Calu3 (cell line): ENCODE measurements at regions not wholly inside any gene's neighbourhood (a gene's known extent, or its start where the extent isn't known, plus 50 kb on each side); places are given as distances from the start of the nearest gene placed in this dataset.

Source experiments
- BruUV-seq: library from RNA; stranded (reverse); fragments of 400-500 nt; replicated peaks from 2 replicates; lab custom pipeline; 2021; lab: Mats Ljungman, UMichigan
- CTCF ChIA-PET: fragments of 300-600 bp; sonication (Branson Sonifier 250); formaldehyde crosslinking; loops from one replicate; lab custom pipeline; 2022; ENCODE audit warnings: antibody characterized with exemption; lab: Charles Lee
- DNase-seq: peaks from one replicate; pipeline ENCODE4 v3.0.0; 2022
- H3K27ac Mint-ChIP-seq: one replicate; pipeline ENCODE4 v1.8.0; 2022; ENCODE audit warnings: mixed read lengths; ENCODE audit not compliant: unreplicated experiment
- H3K27me3 Mint-ChIP-seq: one replicate; pipeline ENCODE4 v1.8.0; 2022; ENCODE audit warnings: mixed read lengths; ENCODE audit not compliant: unreplicated experiment
- H3K36me3 Mint-ChIP-seq: one replicate; pipeline ENCODE4 v1.8.0; 2022; ENCODE audit warnings: mild to moderate bottlenecking, moderate library complexity, mixed read lengths; ENCODE audit not compliant: insufficient read depth, unreplicated experiment
- H3K4me1 Mint-ChIP-seq: one replicate; pipeline ENCODE4 v1.8.0; 2022; ENCODE audit warnings: mild to moderate bottlenecking, low read depth, mixed read lengths; ENCODE audit not compliant: unreplicated experiment
- H3K4me3 Mint-ChIP-seq: one replicate; pipeline ENCODE4 v1.8.0; 2022; ENCODE audit warnings: mild to moderate bottlenecking, low read depth, moderate library complexity, mixed read lengths; ENCODE audit not compliant: unreplicated experiment
- H3K9me3 Mint-ChIP-seq: one replicate; pipeline ENCODE4 v1.8.0; 2022; ENCODE audit warnings: low read depth, mixed read lengths; ENCODE audit not compliant: unreplicated experiment
- intact Hi-C: fragments of 100-400 bp; cut with micrococcal nuclease; formaldehyde crosslinking; loops from one replicate; pipeline ENCODE4 v1.10.0; 2022; ENCODE audit not compliant: unreplicated experiment
- TF ChIP-seq, protein P1 (sequence below): fragments of 200-600 bp; IDR thresholded peaks from one replicate; pipeline ENCODE4 v1.8.0; 2022; ENCODE audit warnings: antibody characterized with exemption; ENCODE audit not compliant: unreplicated experiment

DNA sequence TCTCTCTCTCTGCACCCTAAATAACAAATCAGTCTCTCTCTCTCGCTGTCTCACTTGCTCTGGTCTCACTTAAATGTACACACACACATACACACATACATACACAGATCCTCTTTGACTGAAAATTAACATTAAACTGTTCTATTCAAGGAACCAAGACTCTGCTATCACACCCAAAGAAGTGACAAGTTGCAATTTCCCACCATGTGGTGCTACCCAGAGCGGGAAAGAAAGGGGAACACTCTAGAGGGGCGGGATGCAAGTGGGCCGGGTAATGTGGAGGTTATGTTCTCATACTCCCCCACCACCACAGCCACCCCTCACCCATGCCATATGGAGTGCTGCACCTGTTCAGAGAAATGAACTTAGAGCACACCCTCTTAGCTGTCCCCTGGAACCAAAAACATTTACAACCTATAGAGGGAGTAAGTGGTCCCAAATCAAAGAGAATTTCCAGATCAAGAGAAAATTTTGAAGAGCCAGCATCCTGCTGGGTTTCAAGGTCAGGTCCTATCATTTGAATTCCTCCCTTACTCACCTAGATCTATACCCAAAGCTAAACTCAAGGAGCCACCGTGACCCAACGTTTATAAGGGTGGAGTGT is 319.4 kb downstream of the BRINP2 start:
- Mint-ChIP-seq H3K9me3 (no peaks in the 10 kb centered on the region), H3K4me1 (no peaks in the 10 kb centered on the region), H3K36me3 (no peaks in the 10 kb centered on the region), H3K4me3 (no peak overlapping the region), H3K27ac (no peak overlapping the region), H3K27me3 (peaks cover 42% of the 10 kb centered on the region)
- DNase-seq: no peak
- TF ChIP-seq, protein P1, sequence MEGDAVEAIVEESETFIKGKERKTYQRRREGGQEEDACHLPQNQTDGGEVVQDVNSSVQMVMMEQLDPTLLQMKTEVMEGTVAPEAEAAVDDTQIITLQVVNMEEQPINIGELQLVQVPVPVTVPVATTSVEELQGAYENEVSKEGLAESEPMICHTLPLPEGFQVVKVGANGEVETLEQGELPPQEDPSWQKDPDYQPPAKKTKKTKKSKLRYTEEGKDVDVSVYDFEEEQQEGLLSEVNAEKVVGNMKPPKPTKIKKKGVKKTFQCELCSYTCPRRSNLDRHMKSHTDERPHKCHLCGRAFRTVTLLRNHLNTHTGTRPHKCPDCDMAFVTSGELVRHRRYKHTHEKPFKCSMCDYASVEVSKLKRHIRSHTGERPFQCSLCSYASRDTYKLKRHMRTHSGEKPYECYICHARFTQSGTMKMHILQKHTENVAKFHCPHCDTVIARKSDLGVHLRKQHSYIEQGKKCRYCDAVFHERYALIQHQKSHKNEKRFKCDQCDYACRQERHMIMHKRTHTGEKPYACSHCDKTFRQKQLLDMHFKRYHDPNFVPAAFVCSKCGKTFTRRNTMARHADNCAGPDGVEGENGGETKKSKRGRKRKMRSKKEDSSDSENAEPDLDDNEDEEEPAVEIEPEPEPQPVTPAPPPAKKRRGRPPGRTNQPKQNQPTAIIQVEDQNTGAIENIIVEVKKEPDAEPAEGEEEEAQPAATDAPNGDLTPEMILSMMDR: no peak
- intact Hi-C loops: no loop called here
- no TSS peak for BruUV-seq
- CTCF ChIA-PET: no interaction called here

DNA sequence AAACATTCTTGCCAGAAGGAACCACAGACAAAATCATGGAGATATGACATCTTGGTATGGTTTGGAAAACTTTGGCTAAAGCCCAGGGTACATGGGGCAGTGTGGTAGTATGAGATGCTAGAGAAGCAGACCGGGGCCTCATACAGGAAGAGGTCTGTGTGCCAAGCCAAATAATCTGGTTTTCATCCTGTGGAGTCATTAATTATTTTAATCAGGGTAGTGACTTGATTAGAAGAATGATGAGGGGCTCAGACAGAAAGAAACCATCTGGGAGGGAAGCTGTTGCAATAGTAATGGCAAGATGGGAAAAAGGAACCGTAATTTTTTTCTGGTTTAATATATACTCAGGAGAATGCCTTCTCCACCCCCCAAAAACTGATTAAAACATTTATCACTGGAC is 318.0 kb downstream of the BRINP2 start:
- no peak for DNase-seq
- intact Hi-C loops: no loop called here
- Mint-ChIP-seq H3K4me1 (no peaks in the 10 kb centered on the region), H3K27me3 (peaks cover 56% of the 10 kb centered on the region), H3K36me3 (no peaks in the 10 kb centered on the region), H3K4me3 (no peak overlapping the region), H3K9me3 (no peaks in the 10 kb centered on the region), H3K27ac (no peak overlapping the region)
- BruUV-seq: no TSS peak
- TF ChIP-seq, protein P1: no peak
- CTCF ChIA-PET: no interaction called here

DNA sequence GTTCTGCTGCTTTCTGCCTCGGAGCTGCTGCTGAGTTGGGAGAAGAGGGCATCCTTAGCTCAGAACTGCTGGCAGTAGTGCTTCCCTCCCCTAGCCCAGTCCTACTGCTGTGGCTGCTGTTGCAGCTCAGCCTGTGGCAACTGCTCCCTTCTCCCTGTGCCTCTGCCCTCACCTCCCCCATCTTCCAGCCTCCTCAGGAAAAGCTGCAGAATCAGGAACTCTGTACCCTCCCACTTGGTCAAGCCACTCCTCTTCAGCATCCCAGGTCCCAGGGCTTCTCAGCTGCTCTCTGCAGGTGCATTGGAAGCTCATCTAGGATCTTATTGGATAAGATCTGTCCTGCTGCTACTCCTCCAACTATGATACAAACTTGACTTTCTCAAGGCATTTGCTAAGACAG is 316.7 kb downstream of the BRINP2 start:
- TF ChIP-seq, protein P1: no peak
- H3K4me3 Mint-ChIP-seq: no peak overlapping the region
- no peaks in the 10 kb centered on the region for H3K4me1 Mint-ChIP-seq
- CTCF ChIA-PET: no interaction called here
- BruUV-seq: no TSS peak
- DNase-seq: no peak
- no peak overlapping the region for H3K27ac Mint-ChIP-seq
- peaks cover 68% of the 10 kb centered on the region for H3K27me3 Mint-ChIP-seq
- no peaks in the 10 kb centered on the region for H3K9me3 Mint-ChIP-seq
- intact Hi-C loops: no loop called here
- H3K36me3 Mint-ChIP-seq: no peaks in the 10 kb centered on the region

DNA sequence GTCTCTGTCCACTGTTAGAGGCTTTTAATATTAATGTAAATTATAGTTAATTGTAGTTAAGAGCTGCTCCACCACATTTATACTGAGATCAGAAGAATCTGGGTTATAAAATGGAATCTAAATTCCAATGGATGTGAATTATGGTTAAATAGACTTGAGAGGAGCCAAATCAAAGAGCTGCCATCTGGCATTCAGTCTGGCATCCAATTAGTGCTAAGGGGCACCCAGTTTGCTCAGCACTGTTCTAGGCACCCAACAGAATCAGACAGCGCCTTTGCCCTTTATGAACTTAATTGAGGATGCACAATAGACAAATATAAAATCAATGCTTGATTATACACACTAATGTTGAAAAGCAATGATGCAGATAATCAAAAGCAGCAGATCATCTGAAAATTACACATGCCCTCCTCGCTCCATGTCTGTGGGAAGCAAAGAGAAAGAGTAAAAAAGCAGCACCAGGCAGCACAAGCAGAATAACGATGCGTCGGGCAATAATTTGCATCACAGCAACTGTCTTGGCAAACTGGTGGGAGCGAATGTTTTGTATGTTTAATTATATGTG is 310.1 kb downstream of the BRINP2 start:
- CTCF ChIA-PET: interaction anchor here (0.5 kb wide), 1 partner anchor 9 kb away, joined by 3 read pairs; no protein-coding TSS in a partner anchor

More for the DNA sequence above, 310.1 kb downstream of the BRINP2 start:
- Mint-ChIP-seq H3K4me1 (no peaks in the 10 kb centered on the region), H3K9me3 (no peaks in the 10 kb centered on the region), H3K36me3 (no peaks in the 10 kb centered on the region), H3K27ac (no peak overlapping the region), H3K27me3 (peaks cover 99% of the 10 kb centered on the region), H3K4me3 (no peak overlapping the region)
- intact Hi-C loops: no loop called here
- no TSS peak for BruUV-seq
- TF ChIP-seq, protein P1: no peak
- DNase-seq: no peak
